Fibroblast of skin of abdomen (primary cell): ENCODE measurements at regions not wholly inside any gene's neighbourhood (a gene's known extent, or its start where the extent isn't known, plus 50 kb on each side); places are given as distances from the start of the nearest gene placed in this dataset.
"Not testable (repeated sequence)": the region's sequence is repeated elsewhere in the genome, so short reads cannot be mapped to it uniquely, and the experiment has no call there.

ENCODE experiments used
- DNase-seq: peaks from one replicate; pipeline ENCODE4 v3.0.0-alpha.2; 2013

GRCh38 chr14:81765651-81766275 is 232.1 kb upstream of the SEL1L start:
- no peak for DNase-seq

- DNase-seq, result no peak
Observed at GRCh38 chr14:81766321-81766915, 232.8 kb upstream of the SEL1L start.

GRCh38 chr14:81767266-81767995 is 233.8 kb upstream of the SEL1L start:
- no peak for DNase-seq

DNA sequence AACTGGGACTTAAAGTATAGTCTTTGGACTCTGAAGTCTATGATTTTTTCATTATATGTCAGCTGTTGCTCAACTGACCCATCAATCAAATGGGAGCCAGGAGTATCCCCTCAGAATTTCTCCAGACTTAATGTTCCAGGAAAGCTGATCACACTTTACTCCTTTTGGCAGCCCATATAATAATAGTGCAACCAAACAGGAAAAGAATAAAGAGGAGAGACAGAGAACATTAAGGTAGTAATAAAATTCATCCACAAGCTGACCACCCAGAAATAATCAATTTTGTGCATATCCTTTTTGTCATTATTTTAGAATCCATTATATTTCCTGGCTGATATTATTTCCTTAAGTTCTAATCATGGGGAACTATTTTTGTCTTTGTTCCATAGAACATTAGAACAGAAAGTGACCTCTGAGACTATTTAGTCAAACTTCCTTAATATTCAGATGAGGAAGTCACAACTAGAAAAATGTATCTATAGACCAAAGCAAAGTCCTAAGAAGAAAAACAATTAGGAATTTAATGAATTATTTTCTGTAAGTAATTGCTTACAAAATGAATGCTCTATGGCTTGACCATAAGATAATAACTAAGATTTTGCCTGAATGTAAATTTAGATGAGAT is 238.1 kb upstream of the SEL1L start:
- no peak for DNase-seq

GRCh38 chr14:81772381-81772780 is 238.7 kb upstream of the SEL1L start:
- no peak for DNase-seq

- DNase-seq, result no peak
Observed at GRCh38 chr14:81776531-81776930, 242.9 kb upstream of the SEL1L start.

- not testable (repeated sequence) for DNase-seq
Observed at GRCh38 chr14:81781798-81782197, 248.1 kb upstream of the SEL1L start.

DNA sequence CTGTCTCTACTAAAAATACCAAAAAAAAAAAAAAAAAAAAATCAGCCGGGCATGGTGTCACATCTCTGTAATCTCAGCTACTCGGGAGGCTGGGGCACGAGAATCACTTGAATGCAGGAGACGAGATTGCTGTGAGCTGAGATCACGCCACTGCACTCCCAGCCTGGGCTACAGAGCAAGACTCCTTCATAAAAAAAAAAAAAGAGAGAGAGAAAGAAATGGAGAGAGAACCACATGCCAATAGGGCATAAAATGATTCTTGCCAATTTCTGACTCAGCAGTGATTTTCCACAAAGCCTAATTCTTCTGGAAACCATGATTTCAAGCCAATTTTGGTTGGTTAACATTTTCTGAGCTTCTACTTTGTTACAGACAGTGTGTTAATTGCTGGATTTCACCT is 250.4 kb upstream of the SEL1L start:
- DNase-seq, result no peak

- DNase-seq, result no peak
Observed at GRCh38 chr14:81797315-81797714, 263.7 kb upstream of the SEL1L start.

- DNase-seq, result peak; percentile 1
Observed at GRCh38 chr14:81801921-81802320, 268.3 kb upstream of the SEL1L start.

GRCh38 chr14:81802341-81802740 is 268.7 kb upstream of the SEL1L start:
- no peak for DNase-seq

DNA sequence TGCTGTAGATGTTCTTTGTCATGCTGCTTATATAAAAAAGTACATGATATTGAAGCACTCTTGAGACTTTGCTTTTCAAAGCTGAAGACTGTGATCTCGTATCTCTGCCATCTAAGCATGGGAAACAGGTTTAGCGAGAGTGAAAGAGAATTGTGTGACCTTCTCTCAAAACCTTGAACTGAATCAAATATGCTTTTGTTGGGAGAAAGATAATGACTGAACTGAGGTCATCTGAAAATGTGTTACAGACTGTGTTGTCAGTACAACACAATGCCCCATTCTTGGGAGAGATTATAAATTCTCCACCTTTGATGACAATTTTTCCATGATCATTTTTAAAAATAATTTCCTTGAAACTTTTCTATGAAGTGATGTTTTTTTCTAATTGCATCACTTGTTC is 272.1 kb upstream of the SEL1L start:
- no peak for DNase-seq

DNA sequence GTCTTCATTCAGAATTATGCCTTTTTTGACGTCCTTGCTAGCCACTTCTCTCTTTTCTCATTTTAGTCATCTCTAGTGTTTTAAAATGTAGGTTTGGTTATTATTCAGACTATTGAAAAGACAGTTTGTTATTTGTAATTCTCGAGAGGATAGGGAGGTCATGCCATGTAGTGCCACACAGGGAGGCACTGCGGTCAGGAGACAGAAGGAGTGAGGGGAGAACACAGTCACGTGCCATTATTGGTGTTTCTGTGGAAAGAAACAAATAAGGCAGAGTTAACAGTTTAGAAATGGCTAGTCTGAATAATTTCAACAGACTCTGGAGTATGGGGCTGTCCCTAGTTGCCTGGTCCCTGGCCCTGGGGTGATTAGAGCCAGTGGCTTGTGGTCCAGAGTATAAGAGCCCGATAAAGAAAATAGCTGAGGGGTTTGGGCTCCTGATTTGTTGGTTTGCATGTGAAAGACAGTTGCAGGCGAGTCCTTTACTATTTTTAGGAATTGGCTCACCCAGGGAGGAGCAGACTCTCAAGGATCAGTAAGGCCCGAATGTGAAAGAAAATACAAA is 278.1 kb upstream of the SEL1L start:
- no peak for DNase-seq

DNA sequence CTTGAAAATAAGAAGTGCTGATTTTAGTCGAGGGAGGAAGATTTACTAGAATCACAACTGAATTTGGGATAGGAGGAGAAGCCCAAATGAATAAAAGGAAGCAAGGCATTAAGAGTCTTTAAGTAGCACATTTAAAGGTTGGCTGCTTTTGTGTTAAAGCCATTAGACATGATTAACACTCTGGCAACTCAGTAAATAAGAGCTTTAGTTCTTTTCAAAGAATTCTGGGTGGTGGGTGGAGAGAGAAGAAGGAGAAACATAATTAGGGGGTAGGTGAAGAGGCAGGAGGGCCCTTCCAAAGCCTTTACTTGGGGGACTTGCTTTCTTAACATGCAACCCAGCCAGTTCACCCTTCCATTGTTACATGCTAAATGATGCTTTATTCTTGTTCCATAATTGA is 284.6 kb upstream of the SEL1L start:
- DNase-seq, result no peak

DNA sequence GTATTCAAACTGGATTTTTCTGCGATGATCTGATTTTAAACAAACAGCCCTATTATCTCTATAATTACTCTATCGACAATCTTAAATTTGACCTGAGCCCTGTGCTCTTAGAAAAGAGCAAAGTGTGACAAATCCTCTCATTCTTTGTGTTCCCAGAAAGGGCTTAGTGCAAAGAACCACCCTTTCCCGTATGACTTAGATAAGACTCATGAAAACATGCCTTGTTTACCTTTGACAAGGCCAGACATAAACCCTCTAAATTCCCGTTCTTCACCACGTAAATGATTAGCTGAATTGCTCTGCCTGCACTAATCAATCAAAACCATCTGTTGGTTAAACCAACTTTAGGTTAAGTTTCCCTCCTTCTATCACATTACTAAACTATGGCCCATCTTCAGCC is 285.7 kb upstream of the SEL1L start:
- DNase-seq, result no peak

DNA sequence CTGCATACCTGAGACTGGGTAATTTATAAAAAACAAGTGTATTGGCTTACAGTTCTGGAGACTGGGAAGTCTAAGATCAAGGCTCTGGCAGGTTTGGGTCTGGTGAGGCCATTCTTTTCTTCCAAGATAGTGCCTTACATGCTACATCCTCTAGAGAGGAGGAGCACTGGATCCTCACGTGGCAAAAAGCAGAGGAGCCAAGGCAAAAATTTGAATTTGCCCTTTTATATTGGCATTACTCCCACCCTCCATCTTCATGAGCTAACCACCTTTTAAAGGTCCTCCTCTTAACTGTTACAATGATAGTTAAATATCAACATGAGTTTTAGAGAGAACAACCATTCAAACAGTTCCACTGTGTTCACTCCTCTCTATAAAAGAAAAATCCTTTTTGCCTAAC is 286.3 kb upstream of the SEL1L start:
- DNase-seq, result no peak

GRCh38 chr14:81826081-81826480 is 292.4 kb upstream of the SEL1L start:
- no peak for DNase-seq

- DNase-seq, result no peak
Observed at GRCh38 chr14:81829447-81829846, 295.8 kb upstream of the SEL1L start.

- no peak for DNase-seq
Observed at GRCh38 chr14:81831128-81831820, 297.6 kb upstream of the SEL1L start.

GRCh38 chr14:81834308-81834707 is 300.7 kb upstream of the SEL1L start:
- no peak for DNase-seq

DNA sequence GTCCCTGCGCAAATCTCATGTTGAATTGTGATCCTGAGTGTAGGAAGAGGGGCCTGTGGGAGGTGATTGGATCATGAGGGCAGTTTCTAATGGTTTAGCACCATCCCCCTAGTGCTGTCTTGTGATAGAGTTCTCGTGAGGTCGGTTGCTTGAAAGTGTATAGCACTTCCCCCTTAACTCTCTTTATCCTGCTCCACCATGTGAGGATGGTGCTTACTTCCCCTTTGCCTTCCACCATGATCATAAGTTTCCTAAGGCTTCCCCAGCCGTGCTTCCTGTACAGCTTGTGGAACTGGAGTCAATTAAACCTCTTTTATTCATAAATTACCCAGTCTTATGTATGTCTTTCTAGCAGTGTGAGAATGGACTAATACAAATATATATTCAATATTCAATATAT is 303.7 kb upstream of the SEL1L start:
- DNase-seq, result no peak

- no peak for DNase-seq
Observed at GRCh38 chr14:81839056-81839455, 305.4 kb upstream of the SEL1L start.

GRCh38 chr14:81841346-81841745 is 307.7 kb upstream of the SEL1L start:
- no peak for DNase-seq
